Skeletal muscle satellite cell (primary cell): ENCODE measurements at regions not wholly inside any gene's neighbourhood (a gene's known extent, or its start where the extent isn't known, plus 50 kb on each side); places are given as distances from the start of the nearest gene placed in this dataset. TPM values are rescaled to one million over a fixed set of nuclear protein-coding genes. Genes with fewer than 3 reads are reported as not detected.

ENCODE experiments used
- small RNA-seq: library from RNA; depleted of rRNA; stranded (forward); fragments of <200 nt; gene quantifications from one replicate; pipeline ENCODE3, GENCODE V24; 2012

Small RNA genes in the stretch of these regions (small RNA-seq; reads per million reads assigned to genes)
- gene RF02109, result not detected
- gene RF02110, result not detected
